NB4 (cell line): ENCODE measurements at regions not wholly inside any gene's neighbourhood (a gene's known extent, or its start where the extent isn't known, plus 50 kb on each side); places are given as distances from the start of the nearest gene placed in this dataset.

Experiments
- DNase-seq: peaks from one replicate; pipeline ENCODE4 v3.0.0; 2010; ENCODE audit warnings: low read depth
- H3K4me3 ChIP-seq: one replicate; pipeline ENCODE4 v1.5.1; 2011; ENCODE audit warnings: mild to moderate bottlenecking, low read depth, low read length, moderate library complexity
- MYC ChIP-seq: IDR thresholded peaks from 2 replicates; pipeline ENCODE4 v1.6.1; 2011; ENCODE audit warnings: low read depth, low read length
- POLR2A ChIP-seq: IDR thresholded peaks from 2 replicates; pipeline ENCODE4 v1.6.1; 2011; ENCODE audit warnings: mild to moderate bottlenecking; ENCODE audit not compliant: insufficient read length; ENCODE audit errors: extremely low read depth
- TF ChIP-seq, protein P1 (sequence below): IDR thresholded peaks from one replicate; pipeline ENCODE4 v1.5.1; 2012; ENCODE audit warnings: low read depth, low read length
- TF ChIP-seq, protein P2 (sequence below): IDR thresholded peaks from 2 replicates; pipeline ENCODE4 v1.6.1; 2011; ENCODE audit warnings: low read depth, low read length

DNA sequence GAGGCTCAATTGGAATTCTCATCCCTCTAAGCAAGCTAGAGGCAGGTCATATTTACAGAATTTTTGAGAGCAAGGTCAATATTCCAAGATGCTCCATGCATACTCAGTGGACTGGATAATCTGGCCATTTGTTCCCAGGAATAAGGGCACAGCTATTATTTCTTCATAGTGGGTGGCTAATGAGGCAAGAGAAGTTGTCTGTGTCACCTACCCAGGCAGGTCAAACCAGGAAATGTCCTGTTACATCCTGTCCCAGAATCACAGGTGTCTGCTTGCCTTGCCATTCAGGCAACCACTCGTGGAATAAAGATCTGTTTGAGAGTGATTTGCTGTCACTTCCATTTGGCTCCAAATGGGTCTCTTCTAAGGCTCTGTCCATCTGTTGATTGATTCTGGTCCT lies 85.2 kb upstream of the ZP4 start:
- no peak for DNase-seq
- no peak for TF ChIP-seq MYC
- TF ChIP-seq POLR2A = no peak
- TF ChIP-seq, protein P1, sequence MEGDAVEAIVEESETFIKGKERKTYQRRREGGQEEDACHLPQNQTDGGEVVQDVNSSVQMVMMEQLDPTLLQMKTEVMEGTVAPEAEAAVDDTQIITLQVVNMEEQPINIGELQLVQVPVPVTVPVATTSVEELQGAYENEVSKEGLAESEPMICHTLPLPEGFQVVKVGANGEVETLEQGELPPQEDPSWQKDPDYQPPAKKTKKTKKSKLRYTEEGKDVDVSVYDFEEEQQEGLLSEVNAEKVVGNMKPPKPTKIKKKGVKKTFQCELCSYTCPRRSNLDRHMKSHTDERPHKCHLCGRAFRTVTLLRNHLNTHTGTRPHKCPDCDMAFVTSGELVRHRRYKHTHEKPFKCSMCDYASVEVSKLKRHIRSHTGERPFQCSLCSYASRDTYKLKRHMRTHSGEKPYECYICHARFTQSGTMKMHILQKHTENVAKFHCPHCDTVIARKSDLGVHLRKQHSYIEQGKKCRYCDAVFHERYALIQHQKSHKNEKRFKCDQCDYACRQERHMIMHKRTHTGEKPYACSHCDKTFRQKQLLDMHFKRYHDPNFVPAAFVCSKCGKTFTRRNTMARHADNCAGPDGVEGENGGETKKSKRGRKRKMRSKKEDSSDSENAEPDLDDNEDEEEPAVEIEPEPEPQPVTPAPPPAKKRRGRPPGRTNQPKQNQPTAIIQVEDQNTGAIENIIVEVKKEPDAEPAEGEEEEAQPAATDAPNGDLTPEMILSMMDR = no peak
- TF ChIP-seq, protein P2, sequence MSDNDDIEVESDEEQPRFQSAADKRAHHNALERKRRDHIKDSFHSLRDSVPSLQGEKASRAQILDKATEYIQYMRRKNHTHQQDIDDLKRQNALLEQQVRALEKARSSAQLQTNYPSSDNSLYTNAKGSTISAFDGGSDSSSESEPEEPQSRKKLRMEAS = no peak
- H3K4me3 ChIP-seq = no peak overlapping the region

DNA sequence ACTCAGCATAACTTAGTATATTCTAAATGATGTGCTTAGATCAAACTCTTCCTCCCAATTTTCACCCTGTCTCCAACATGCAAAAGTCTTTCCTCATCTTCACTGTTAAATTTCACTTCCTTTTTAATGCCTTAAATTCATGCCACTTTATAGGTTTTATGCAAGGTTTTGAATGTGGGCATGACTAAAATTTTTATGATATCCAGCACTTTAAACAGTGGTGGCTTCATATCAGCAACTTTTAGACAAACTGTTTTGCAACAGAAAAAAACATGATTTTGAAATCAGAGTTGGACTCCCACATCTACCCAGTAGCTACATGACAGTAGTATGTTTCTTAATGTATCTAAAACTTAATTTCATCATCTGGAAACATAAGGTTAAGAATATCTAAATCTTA lies 84.7 kb upstream of the ZP4 start:
- TF ChIP-seq POLR2A (no peak), MYC (no peak)
- TF ChIP-seq, protein P1 = no peak
- TF ChIP-seq, protein P2 = no peak
- DNase-seq = peak; percentile 32
- H3K4me3 ChIP-seq = no peak overlapping the region

DNA sequence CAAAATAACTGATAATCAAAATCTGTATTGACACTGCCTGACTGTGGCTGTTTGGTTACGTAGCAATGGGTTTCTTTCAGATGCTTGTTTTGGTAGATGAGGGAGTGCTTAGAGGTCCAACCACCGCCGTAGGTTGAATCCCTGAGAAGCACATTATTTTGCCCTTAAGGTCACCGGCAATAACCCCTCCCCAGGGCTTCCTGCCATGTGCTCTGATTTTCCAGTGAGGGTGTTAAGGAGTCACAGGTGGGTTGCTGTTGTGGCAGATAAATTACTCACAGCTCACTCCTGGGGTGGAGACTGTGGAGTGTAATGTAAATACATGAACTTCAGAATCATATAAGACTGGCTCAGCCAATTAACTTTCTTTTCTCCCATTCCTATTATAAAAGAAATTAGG lies 81.5 kb upstream of the ZP4 start:
- DNase-seq = no peak
- no peak overlapping the region for H3K4me3 ChIP-seq
- TF ChIP-seq MYC (no peak), POLR2A (no peak)
- TF ChIP-seq, protein P2 = no peak
- TF ChIP-seq, protein P1 = no peak

DNA sequence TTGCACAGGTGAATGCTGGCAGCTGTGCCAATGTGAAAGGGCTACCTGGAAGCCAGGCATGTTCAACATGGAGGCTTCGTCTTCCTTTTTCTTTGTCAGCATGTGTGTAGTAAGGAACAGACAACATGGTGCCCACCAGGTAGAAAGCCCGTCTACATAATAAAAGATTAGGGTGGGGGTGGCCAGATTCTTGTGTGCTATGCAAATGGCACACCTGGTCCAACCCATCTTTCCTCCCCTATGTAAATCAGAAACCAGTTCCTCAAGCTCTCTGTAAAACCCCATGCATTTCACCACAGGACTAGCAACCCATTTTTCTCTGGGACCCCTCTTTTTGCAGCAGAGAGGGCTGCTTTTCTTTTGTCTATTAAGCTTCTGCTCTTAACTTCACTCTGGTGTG lies 72.3 kb upstream of the ZP4 start:
- H3K4me3 ChIP-seq = no peak overlapping the region
- DNase-seq = no peak
- TF ChIP-seq MYC = no peak
- TF ChIP-seq, protein P1 = no peak
- TF ChIP-seq, protein P2 = no peak
- TF ChIP-seq POLR2A = no peak

GRCh38 chr1:237961754-237962153 lies 71.0 kb upstream of the ZP4 start:
- no peak overlapping the region for H3K4me3 ChIP-seq
- TF ChIP-seq, protein P1 = no peak
- TF ChIP-seq, protein P2 = no peak
- TF ChIP-seq POLR2A (no peak), MYC (no peak)
- DNase-seq = no peak

DNA sequence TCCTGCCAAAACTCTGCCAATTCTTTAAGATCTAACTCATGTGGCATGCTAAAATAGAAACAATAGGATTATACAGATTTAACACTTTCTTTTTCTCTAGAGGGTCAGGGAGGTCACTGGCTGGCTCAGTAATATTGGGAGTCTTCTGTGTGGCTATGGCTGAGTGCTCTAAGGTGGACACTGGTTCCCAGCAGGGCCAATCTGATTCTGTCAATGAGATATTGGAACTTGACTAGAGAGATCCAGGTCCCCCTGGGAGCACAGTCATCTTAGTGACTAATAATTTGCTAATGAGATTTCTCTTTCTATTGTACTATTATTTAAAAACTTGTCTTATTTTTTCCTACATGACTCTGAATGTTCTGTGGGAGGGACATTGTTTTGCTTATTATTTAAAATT lies 69.1 kb upstream of the ZP4 start:
- no peak for DNase-seq
- no peak overlapping the region for H3K4me3 ChIP-seq
- TF ChIP-seq POLR2A (no peak), MYC (no peak)
- TF ChIP-seq, protein P1 = no peak
- TF ChIP-seq, protein P2 = no peak
